Memory B cell (primary cell): ENCODE measurements at regions not wholly inside any gene's neighbourhood (a gene's known extent, or its start where the extent isn't known, plus 50 kb on each side); places are given as distances from the start of the nearest gene placed in this dataset.

Source experiments
- ATAC-seq: fragments of 150-1000 bp; cut with Tn5 transposase; 2 replicates; pipeline ENCODE4 v1.10.0; 2021; ENCODE audit warnings: low read depth, mild to moderate bottlenecking, moderate library complexity
- DNase-seq, 2 donors: peaks; one replicate each; pipeline ENCODE4 v3.0.0; 2022; ENCODE audit warnings: low spot score in 2 of 2
- H3K27ac Mint-ChIP-seq: one replicate; pipeline ENCODE4 v1.8.0; 2022; ENCODE audit warnings: mild to moderate bottlenecking, moderate library complexity, mixed read lengths
- H3K27me3 Mint-ChIP-seq: one replicate; pipeline ENCODE4 v1.8.0; 2022; ENCODE audit warnings: mixed read lengths
- H3K36me3 Mint-ChIP-seq: one replicate; pipeline ENCODE4 v1.8.0; 2022; ENCODE audit warnings: mild to moderate bottlenecking, mixed read lengths
- H3K4me1 Mint-ChIP-seq: one replicate; pipeline ENCODE4 v1.8.0; 2022; ENCODE audit warnings: mixed read lengths
- H3K4me3 Mint-ChIP-seq: one replicate; pipeline ENCODE4 v1.8.0; 2022; ENCODE audit warnings: mild to moderate bottlenecking, moderate library complexity, mixed read lengths
- H3K9me3 Mint-ChIP-seq: one replicate; pipeline ENCODE4 v1.8.0; 2022; ENCODE audit warnings: mixed read lengths

- Mint-ChIP-seq H3K9me3 (no peaks in the 10 kb centered on the region), H3K27me3 (peaks cover 10% of the 10 kb centered on the region), H3K4me1 (peaks cover 3% of the 10 kb centered on the region), H3K4me3 (no peak overlapping the region), H3K36me3 (no peaks in the 10 kb centered on the region), H3K27ac (no peak overlapping the region)
- DNase-seq (no peak), ATAC-seq (no peak)
Observed at GRCh38 chr20:57860576-57860975, 150.8 kb upstream of the PMEPA1 start.

DNA sequence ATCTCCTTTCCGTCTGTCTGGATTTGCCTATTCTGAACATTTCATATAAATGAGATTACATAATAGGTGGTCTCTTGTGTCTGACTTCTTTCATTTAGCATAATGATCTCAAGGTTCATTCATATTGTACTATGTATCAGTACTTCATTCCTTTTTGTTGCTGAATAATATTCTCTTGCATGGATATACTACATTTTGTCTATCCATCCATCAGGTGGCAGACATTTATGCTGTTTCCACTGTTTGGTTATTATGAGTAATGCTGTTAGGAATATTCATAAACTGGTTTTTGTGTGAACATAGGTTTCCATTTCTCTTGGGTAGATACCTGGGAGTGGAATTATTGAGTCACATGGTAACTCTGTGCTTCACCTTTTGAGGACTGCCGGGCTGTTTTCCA, 148.2 kb upstream of the PMEPA1 start:
- Mint-ChIP-seq H3K36me3 (no peaks in the 10 kb centered on the region), H3K4me3 (no peak overlapping the region), H3K27me3 (peaks cover 8% of the 10 kb centered on the region), H3K9me3 (no peaks in the 10 kb centered on the region), H3K27ac (no peak overlapping the region), H3K4me1 (peaks cover 3% of the 10 kb centered on the region)
- ATAC-seq (no peak), DNase-seq (no peak)

GRCh38 chr20:57857118-57857517, 147.3 kb upstream of the PMEPA1 start:
- Mint-ChIP-seq H3K4me3 (no peak overlapping the region), H3K36me3 (no peaks in the 10 kb centered on the region), H3K9me3 (no peaks in the 10 kb centered on the region), H3K27me3 (peaks cover 8% of the 10 kb centered on the region), H3K4me1 (peaks cover 3% of the 10 kb centered on the region), H3K27ac (no peak overlapping the region)
- DNase-seq (no peak), ATAC-seq (no peak)

DNA sequence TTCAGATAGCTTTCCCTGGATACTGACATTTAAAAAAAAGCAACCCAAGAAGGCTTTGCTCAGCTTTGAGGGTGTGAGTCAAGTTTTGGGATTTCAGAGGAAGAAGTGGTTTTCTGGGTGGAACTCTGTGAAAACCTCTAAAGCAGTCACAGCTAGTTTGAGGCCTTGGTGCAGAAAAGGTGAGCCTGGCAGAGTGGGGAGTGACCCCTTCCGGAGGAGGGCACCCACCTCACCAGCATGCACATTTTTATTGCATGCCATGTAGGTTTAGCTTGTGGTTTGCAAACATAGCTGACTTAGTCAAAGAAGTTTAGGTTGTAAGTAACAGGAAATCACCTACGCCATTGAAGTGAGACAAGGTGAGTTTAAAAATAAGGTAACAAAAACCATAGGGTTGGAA, 146.8 kb upstream of the PMEPA1 start:
- no peak overlapping the region for H3K4me3 Mint-ChIP-seq
- no peaks in the 10 kb centered on the region for H3K36me3 Mint-ChIP-seq
- H3K27ac Mint-ChIP-seq, result no peak overlapping the region
- DNase-seq, result no peak
- peaks cover 8% of the 10 kb centered on the region for H3K27me3 Mint-ChIP-seq
- no peaks in the 10 kb centered on the region for H3K9me3 Mint-ChIP-seq
- no peak for ATAC-seq
- peaks cover 3% of the 10 kb centered on the region for H3K4me1 Mint-ChIP-seq

DNA sequence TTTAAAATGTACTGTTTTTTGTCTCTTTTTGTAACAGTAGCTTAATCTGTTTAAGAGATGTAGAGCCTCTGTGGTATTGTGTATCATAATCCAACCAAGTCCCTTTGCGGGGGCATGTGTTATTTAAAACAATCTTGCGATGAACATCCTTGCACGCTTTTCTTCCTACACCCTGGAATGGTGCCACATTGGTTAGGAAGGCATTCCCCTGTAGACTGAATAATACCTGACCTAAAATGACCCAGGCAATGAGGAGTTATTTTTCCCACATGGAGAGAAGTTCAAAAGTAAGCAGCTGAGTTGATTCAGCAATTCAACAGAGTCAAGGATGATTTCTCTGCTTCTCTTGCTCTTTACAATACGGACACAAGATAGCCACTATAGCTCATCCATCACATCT, 142.0 kb upstream of the PMEPA1 start:
- Mint-ChIP-seq H3K36me3 (no peaks in the 10 kb centered on the region), H3K9me3 (peaks cover 1% of the 10 kb centered on the region), H3K4me1 (no peaks in the 10 kb centered on the region), H3K27me3 (peaks cover 7% of the 10 kb centered on the region), H3K4me3 (no peak overlapping the region), H3K27ac (no peak overlapping the region)
- DNase-seq (no peak), ATAC-seq (no peak)

DNA sequence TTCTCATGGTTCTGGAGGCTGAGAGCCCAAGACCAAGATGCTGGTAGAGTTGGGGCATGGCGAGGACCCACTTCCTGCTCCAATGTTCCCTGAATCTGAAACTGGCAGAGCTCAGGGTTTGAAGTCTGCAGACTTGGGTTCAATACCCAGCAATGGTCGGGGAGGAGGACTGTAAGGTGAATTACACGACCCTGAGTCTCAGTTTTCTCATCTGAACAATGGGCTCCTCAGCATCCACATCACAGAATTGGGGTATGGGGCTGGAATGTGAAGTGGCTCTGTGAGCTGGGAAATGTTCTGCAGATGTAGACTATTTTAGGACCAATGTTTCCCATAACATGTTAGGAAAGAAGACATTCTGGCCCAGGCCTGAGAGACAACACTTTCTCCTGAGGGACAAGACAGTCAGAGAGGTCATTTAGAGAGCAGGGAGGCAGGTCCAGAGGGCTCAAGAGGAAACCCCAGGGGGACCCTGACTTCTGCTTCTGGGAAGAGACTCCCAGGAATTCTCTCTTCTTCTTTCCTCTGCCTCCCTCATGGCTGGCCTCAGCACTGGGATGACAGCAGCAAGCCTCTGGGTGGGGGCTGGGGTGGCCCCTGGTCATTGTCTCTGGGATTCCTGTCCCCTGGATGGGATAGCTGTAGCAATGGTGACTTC, 141.3 kb upstream of the PMEPA1 start:
- H3K27ac Mint-ChIP-seq, result no peak overlapping the region
- ATAC-seq (no peak), DNase-seq (no peak)
- H3K4me1 Mint-ChIP-seq, result no peaks in the 10 kb centered on the region
- H3K4me3 Mint-ChIP-seq, result no peak overlapping the region
- H3K27me3 Mint-ChIP-seq, result peaks cover 7% of the 10 kb centered on the region
- H3K9me3 Mint-ChIP-seq, result peaks cover 1% of the 10 kb centered on the region
- no peaks in the 10 kb centered on the region for H3K36me3 Mint-ChIP-seq

DNA sequence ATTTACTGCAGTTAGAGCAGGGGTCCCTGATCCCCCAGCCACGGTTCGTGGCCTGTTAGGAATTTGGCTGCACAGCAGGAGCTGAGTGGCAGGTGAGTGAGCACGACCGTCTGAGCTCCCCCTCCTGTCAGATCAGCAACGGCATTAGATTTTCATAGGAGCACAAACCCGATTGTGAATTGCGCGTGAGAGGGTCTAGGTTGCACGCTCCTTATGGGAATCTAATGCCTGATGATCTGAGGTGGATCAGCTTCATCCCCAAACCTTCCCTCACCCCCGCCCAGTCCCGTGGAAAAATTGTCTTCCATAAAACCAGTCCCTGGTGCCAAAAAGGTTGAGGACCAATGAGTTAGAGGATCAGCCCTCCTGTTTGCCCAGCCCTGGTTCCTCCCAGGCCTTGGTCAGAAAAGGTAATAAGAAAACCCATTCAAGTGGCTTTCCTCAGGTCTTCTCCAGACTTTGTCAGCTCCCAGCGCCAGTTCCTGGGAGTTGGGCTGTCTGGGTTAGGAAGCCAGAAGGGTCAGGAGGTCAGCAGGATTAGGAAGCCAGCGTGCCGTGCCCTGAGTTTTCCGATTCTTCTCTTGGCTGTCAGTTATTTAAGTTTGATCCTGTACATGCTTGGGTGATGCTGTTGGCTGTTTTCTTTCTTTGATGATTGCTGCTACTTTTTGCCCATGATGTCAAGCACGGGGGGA, 139.9 kb upstream of the PMEPA1 start:
- no peak for DNase-seq
- Mint-ChIP-seq H3K9me3 (peaks cover 1% of the 10 kb centered on the region), H3K4me1 (no peaks in the 10 kb centered on the region), H3K27me3 (peaks cover 5% of the 10 kb centered on the region), H3K27ac (no peak overlapping the region), H3K4me3 (no peak overlapping the region), H3K36me3 (no peaks in the 10 kb centered on the region)
- ATAC-seq, result no peak

DNA sequence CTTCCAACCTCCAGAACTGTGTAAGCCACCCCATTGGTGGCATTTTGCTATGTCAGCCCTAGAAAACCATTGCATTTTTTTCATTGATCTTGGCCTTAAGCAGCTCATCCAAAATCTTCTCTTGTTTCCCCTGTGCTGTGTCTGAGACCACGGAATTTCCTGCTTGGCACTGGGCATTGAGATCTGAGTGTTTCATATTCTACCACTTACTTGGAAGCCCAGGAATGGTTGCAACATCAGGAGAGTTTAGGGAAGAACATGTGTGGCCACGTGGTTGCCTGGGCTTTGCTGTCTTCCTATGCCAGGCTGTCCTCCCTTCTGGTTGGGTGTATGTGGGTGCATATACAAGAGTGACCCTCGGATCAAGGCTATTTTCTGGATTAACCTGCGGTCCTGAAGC, 139.3 kb upstream of the PMEPA1 start:
- DNase-seq, result no peak
- no peak for ATAC-seq
- Mint-ChIP-seq H3K36me3 (no peaks in the 10 kb centered on the region), H3K4me3 (no peak overlapping the region), H3K9me3 (peaks cover 1% of the 10 kb centered on the region), H3K4me1 (no peaks in the 10 kb centered on the region), H3K27me3 (peaks cover 6% of the 10 kb centered on the region), H3K27ac (no peak overlapping the region)

DNA sequence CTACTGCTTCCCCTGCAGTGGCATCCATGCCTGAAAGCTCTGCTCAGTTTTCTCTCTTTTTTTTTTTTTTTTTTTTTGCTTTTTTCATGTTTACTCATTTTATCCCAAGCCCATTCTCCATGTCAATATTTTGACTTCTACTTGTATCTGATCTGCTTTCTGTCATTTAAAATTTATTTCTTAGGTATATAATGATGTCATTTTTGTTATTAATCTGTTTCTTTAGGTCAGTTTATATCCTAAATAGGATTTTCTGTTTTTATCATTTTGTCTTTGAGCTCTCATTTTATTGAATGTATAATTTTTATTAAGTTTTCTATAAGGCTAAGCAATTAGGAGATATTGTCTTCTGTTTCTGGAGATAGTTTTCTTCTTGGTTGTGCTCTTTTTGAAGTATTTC, 138.5 kb upstream of the PMEPA1 start:
- no peak for DNase-seq
- ATAC-seq, result no peak
- Mint-ChIP-seq H3K9me3 (peaks cover 1% of the 10 kb centered on the region), H3K27me3 (peaks cover 5% of the 10 kb centered on the region), H3K4me1 (no peaks in the 10 kb centered on the region), H3K36me3 (no peaks in the 10 kb centered on the region), H3K27ac (no peak overlapping the region), H3K4me3 (no peak overlapping the region)

DNA sequence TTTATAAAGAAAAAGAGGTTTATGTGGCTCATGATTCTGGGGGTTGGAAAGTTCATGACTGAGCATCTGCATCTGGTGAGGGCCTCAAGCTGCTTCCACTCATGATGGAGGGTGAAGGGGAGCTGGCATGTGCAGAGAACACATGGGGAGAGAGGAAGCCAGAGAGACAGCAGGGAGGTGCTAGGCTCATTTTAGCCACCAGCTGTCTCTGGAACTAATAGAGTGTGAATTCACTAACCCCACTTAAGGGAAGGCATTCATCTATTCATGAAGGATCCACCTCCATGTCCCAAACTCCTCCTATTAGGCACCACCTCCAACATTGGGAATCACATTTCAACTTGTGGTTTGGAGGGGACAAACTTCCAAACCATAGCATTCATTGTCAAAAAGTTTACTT, 137.3 kb upstream of the PMEPA1 start:
- Mint-ChIP-seq H3K9me3 (peaks cover 1% of the 10 kb centered on the region), H3K27me3 (peaks cover 5% of the 10 kb centered on the region), H3K36me3 (no peaks in the 10 kb centered on the region), H3K27ac (no peak overlapping the region), H3K4me1 (no peaks in the 10 kb centered on the region), H3K4me3 (no peak overlapping the region)
- ATAC-seq (no peak), DNase-seq (no peak)

- H3K4me1 Mint-ChIP-seq, result no peaks in the 10 kb centered on the region
- H3K9me3 Mint-ChIP-seq, result peaks cover 1% of the 10 kb centered on the region
- no peak overlapping the region for H3K4me3 Mint-ChIP-seq
- DNase-seq (no peak), ATAC-seq (no peak)
- no peak overlapping the region for H3K27ac Mint-ChIP-seq
- H3K36me3 Mint-ChIP-seq, result no peaks in the 10 kb centered on the region
- H3K27me3 Mint-ChIP-seq, result peaks cover 5% of the 10 kb centered on the region
Observed at GRCh38 chr20:57844626-57845596, 135.1 kb upstream of the PMEPA1 start.

GRCh38 chr20:57843941-57844625, 134.3 kb upstream of the PMEPA1 start:
- Mint-ChIP-seq H3K27ac (no peak overlapping the region), H3K27me3 (peaks cover 6% of the 10 kb centered on the region), H3K36me3 (no peaks in the 10 kb centered on the region), H3K4me1 (peaks cover 2% of the 10 kb centered on the region), H3K9me3 (peaks cover 1% of the 10 kb centered on the region), H3K4me3 (no peak overlapping the region)
- DNase-seq (no peak), ATAC-seq (no peak)

DNA sequence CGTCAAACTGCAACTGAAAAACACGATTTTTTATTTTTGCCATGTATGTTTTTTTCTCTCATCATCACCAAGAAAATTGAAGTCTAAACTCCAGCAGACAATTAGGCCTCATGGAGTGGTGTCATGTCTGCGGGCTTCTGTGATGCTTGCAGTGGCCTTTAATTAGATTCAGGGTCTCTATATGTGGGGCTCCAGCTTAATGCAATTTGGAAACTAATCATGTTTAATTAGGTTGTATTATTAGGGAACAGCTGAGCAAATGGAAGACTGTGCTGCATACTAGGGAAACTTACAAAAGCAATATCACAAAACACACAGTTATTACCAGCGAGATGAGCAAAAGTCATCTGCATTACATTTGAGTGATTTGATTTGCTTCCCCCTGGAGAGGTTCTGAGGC, 132.9 kb upstream of the PMEPA1 start:
- Mint-ChIP-seq H3K36me3 (no peaks in the 10 kb centered on the region), H3K4me3 (no peak overlapping the region), H3K4me1 (peaks cover 2% of the 10 kb centered on the region), H3K9me3 (peaks cover 1% of the 10 kb centered on the region), H3K27me3 (peaks cover 5% of the 10 kb centered on the region), H3K27ac (no peak overlapping the region)
- DNase-seq, result no peak
- no peak for ATAC-seq
